Neural cell (in vitro differentiated cells): ENCODE measurements at regions not wholly inside any gene's neighbourhood (a gene's known extent, or its start where the extent isn't known, plus 50 kb on each side); places are given as distances from the start of the nearest gene placed in this dataset.

Experiments used
- CTCF ChIP-seq: fragments of 450-650 bp; IDR thresholded peaks from 2 replicates; pipeline ENCODE4 v1.5.1; 2014; ENCODE audit warnings: antibody characterized with exemption, mild to moderate bottlenecking, moderate library complexity; ENCODE audit not compliant: poor library complexity, severe bottlenecking
- POLR2AphosphoS5 ChIP-seq: IDR thresholded peaks from 2 replicates; pipeline ENCODE4 v1.6.1; 2012
- SMC3 ChIP-seq: fragments of 450-650 bp; conservative IDR thresholded peaks from 2 replicates; pipeline ENCODE4 v1.6.1; 2014; ENCODE audit warnings: antibody characterized with exemption, mild to moderate bottlenecking, moderate library complexity; ENCODE audit not compliant: poor library complexity

GRCh38 chr4:149202117-149202516 is 613.5 kb downstream of the IQCM start:
- TF ChIP-seq CTCF (no peak), POLR2AphosphoS5 (no peak), SMC3 (no peak)
